IPS DF 4.7 (cell line): ENCODE measurements at regions not wholly inside any gene's neighbourhood (a gene's known extent, or its start where the extent isn't known, plus 50 kb on each side); places are given as distances from the start of the nearest gene placed in this dataset.

Experiments
- DNase-seq: peaks from one replicate; pipeline ENCODE4 v3.0.0-alpha.2; 2013; ENCODE audit warnings: low spot score; ENCODE audit errors: extremely low read depth

- DNase-seq: no peak
These were observed 140.8 kb downstream of the PTCSC3 start for GRCh38 chr14:36035675-36036074.

GRCh38 chr14:36028665-36029064, 147.9 kb downstream of the PTCSC3 start:
- no peak for DNase-seq

GRCh38 chr14:36028218-36028617, 148.3 kb downstream of the PTCSC3 start:
- no peak for DNase-seq

DNA sequence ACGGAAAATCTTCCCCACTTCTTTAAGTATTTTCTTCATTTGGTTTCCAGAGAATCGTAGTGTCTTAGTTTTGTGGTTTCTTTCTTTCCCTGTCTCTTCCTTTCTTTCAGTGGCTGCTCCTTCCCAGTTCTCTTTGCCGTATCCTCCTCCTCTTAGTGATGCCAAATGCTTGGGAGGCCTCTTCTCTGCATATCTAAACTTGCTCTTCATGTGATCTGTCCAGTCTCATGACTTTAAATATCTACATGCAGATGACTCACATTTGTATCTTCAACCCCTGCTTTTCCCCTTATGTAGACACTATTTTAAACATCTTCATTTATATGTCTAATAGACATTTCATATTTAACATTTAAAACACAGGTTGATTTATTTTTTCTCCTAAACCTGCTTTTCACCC, 149.2 kb downstream of the PTCSC3 start:
- no peak for DNase-seq

DNA sequence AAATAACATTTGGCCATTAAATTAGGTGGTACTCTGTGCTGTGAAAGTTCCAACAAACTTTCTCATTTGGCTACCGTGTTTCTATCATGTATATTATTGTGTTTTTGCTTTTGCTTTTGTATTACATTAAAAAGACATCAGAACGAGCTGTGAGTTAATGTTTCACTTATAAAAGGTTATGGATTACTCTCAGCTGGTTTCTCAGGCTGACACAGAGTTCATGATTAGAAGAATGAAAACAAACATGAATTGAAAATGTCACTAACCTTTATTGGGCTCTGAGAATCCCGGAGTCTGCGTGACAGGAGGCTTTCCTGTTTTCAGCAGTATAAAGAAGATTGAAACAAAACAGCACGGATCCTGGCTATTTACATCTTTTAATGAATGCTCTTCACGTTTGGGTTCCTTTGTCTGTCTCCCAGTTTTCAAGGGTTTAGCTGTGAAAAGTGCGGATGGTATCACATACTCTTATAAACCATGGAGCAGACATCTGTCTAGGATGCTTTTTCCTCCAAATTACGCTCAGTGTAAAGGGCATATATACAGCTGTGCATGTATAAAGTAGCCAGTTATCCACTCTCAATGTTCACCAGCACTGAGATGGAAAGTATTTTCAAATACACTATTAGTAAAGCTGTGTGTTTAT, 153.6 kb downstream of the PTCSC3 start:
- DNase-seq: no peak

DNA sequence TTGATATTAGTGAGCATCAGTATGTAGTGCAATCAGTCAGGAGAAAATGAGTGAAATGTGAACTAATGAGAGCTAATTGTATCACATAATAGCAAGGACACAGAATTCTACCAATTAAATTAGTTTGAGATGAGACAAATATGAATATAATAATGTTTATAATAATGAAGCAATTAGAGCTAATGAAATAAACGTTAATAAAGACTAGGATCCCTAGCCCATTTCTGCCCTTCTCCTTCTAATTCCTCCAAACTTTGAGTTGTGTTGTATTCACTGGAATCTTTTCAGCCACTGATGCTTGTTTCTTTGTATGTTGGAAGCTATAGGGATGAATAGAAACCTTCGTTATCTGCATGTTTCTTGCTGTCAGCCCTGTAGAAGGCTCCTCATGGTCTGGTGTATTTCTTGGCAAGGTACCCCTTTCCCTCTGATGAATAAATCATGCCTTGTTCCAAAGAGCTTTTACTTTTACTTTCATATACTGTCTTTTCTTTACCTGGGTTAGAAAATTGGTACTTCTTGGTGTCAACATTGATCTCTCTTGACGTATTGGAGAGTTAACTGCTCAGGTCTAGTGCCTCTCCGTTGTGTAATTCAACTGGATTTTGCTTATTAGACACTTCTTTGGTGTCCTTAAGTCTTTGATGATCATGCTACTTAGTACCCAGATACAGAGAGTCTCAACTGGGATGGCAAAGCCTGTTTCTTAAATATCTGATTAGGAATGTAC, 154.8 kb downstream of the PTCSC3 start:
- DNase-seq: no peak

- no peak for DNase-seq
These were observed 155.5 kb downstream of the PTCSC3 start for GRCh38 chr14:36021030-36021422.

DNA sequence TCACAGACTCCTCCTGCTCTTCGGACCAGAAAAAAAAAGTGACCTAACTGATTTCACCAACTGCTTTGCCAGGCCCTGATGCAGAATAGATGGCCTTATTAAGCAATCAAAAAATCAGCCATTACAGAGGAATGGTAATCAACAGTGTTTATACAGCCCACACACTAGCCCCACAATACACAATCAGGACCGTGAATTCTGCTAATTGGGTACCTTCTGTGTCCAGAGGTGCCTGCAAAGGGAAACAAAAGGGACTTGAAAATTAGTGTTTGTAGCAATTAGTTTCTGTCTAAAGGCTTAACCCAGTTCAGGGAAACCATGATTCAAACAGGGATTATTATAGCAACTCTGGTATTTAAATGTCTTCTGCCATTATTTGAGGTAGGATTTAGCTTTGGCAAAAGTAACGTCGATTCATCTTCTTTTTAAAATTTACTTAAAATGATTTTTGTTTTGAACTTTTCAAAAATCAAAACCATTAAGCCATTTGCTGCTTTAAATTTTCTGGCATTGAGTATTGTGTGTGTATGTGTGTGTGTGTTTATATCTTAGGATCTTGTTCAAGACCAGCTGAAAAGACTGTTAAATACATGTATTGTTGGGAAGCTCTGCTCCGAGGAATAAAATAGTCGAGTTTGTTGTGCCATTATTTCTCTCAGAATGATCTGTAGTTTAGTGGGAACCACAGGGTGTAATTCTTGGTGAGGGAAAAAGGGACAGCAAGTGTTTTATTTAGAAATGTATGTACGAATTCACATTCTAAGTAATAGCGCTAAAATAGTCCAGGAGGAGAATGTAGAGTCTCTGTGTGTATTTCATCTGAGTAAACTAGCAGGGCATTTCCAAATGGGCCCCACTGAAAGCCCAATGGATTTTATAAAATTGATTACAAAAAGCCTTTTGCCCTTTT, 156.1 kb downstream of the PTCSC3 start:
- DNase-seq: no peak

- no peak for DNase-seq
These were observed 157.4 kb downstream of the PTCSC3 start for GRCh38 chr14:36019126-36019525.

DNA sequence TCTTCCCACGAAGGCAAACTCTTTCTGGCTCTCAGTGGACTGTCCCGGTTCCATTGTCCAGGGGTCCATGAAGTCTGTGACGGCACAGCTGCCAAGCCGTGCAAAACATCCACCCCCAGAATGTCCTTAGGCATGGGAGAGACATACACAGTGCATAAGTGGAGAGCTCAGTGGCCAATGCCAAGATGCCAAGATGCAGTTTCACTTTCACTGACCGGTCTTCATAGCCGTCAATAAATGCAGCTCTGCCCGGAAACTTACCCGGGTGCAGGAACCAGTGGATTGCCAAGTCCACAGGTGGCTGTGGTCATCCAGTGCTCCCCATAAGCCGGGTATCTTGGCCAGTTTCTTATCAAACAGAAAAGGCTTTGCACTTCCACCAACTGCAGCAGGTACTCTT, 162.3 kb downstream of the PTCSC3 start:
- no peak for DNase-seq

- DNase-seq: no peak
These were observed 163.0 kb downstream of the PTCSC3 start for GRCh38 chr14:36013483-36013882.

DNA sequence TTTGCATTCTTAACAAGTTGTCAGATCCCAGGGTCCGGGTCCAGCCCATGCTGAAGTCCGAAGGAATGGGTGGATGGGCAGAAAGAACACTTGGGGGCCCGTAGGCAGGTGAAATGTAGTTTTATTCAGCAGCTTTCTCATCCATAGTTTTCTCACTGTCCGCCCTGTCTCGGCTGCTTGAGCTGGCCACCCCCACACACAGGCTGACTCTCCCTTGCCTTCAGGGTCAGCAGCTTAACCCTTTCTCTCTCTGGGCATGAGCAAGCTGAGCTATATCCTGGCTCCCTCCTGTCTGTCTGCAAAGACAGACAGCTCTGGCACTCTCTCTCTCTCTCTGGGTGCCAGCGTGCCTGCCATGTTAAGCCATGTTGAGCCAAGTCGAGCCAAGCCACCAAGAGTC, 163.9 kb downstream of the PTCSC3 start:
- DNase-seq: no peak

DNA sequence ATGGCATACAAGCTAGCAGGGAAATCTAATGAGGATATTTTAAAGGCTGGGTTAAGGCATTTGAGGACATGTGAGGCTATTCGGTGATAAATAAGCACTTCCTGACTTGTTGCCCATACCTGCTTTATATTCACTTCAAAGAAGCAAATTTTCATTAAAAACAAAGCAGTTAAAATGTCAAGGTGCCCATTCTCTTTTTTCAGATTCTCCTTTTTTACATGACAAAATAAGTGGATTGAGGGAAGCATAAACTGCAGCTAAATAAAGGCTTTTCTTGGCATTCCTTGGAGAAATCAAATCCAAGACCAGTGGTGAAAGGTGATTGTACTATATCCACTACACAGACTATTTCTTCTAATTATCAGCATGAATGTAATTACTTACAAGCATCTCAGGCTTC, 166.9 kb downstream of the PTCSC3 start:
- no peak for DNase-seq

DNA sequence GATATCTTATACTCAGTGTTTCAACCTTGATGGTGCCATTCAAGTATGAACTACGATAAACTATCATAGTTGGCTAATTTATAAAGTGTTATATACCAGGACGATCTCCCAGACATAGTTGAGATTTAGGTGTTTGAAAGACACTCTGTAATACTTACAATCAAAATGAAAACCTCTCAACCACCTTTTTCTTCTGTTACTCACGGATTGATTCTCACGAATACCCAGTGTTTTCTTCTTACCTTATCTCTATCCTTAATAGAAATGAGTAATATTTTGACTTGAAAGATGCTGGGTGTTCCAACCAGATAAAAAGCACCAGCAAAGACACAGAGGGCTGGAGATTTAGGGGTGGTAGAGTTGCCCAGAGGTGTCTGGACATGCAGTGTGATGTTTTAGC, 169.9 kb downstream of the PTCSC3 start:
- DNase-seq: no peak

GRCh38 chr14:36005670-36006069, 170.9 kb downstream of the PTCSC3 start:
- DNase-seq: no peak

DNA sequence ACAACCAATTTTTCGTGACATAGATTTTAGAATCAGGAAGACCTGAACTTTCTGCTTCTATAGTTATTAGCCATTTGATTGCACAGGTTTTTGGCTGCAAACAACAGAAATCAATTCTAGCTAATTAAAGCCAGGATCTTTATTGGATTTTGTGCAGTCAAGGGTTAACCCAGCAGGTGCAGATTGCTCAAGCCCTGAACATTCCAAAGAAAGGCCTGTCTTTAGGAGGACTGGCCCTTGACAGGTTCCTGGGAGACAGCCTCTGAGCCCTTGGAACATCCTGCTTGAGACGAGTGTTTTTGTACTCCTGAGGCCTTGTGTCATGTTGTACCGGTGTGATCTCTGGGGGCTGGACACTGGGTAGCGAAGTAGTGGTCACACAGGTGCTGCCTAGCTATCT, 174.6 kb downstream of the PTCSC3 start:
- no peak for DNase-seq

DNA sequence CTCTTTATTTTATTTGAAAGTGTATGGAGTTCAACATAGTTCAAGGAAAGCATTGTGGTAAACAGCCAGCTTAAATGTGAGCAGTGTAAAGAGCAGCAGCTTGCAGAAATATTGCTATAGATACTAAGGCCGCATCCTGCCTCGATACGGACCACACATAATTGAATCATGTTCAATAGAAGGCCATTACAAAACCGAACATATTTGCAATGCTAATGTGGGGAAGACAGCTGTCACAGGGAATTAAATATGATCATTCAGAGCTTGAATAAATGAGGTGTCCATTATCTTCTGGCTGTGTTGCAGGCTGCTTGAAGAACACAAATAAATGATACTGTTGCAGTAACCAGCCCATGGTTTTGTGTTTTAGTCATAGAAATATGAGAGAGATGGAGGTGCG, 173.2 kb downstream of the BRMS1L start:
- DNase-seq: no peak

DNA sequence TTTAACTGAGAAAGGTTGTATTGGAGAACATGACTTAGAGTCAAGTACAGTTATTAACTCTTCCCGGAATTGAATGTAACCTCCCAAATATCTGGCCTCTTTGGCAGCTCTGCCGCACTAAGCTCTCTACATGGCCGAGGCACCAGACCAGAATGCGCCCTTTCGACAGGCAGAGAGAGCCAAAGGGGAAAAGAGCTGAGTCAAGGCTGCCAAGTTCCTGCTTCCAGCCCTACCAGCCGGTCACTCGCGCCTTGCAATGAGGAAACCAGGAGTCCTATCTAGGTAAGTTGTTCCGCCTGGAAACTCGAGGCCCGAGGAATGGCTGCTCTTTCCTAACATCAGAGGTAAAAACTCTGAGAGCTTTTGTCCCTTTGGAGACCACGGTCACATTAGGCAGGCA, 172.2 kb downstream of the BRMS1L start:
- no peak for DNase-seq

DNA sequence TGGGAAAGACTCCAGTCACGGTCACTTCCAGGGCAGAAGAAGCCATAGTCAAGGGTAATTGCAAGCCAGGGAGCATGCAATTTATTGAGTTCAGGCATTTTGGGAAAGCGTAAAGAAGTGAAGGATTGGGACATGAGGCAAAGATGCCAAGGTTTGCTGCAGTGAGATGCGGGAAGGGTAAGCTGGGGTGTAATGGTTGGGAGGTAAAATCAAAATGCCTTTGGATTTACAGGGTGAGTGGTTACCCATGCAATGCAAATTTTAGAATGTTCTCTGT, 167.5 kb downstream of the BRMS1L start:
- DNase-seq: no peak

- no peak for DNase-seq
These were observed 166.9 kb downstream of the BRMS1L start for GRCh38 chr14:35992816-35993683.

DNA sequence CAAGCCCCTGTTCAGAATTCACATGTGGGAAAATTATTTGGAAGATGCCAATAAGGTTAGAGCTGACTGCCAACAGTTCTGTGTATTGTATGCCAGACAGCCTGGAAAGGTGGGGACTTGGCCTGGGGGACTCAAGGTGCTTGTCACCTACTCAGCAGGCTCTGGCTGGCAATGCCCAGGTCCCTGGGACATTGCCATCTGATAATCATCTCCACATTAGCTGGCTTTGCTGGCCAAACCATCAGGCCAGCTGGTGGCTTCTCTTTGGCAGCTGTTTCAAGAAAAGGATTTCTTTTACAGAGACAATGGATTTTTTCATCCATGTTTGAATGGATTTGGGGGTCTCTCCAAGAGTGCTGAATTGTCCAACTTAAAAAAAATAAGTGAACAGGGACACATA, 165.2 kb downstream of the BRMS1L start:
- DNase-seq: no peak

GRCh38 chr14:35989736-35990135, 163.6 kb downstream of the BRMS1L start:
- DNase-seq: no peak
